ENCODE measurements at regions not wholly inside any gene's neighbourhood (a gene's known extent, or its start where the extent isn't known, plus 50 kb on each side); places are given as distances from the start of the nearest gene placed in this dataset.
"Not testable (repeated sequence)": the region's sequence is repeated elsewhere in the genome, so short reads cannot be mapped to it uniquely, and the experiment has no call there.

DNA sequence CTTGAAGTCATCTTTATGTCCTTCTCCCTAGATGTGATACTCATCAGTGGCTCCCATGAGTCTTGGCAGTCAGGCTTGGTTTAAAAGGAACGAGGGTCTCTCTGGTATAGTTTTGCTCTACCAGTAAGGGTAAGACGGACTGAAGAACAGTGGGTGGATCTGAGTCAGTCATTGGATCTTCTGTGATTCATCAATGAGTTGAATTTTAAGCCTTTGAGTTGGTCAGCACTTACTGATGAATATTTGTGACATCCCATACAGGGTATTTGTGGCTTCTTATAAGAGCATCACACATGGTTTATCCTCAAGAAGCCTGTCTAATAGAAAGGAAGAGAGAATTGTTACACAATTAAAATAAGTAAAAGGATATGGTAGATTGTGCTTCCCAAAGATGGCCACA, 87.3 kb upstream of the NAMPT start:
- Histone ChIP-seq H3K9ac (ENCODE audit: low read depth in 1 of 2, low read length in 2 of 2) (no peak overlapping the region), H3K4me1 (ENCODE audit: control insufficient read depth in 2 of 2, insufficient read depth in 2 of 2, low read length in 2 of 2) (no peaks in the 10 kb centered on the region), H3K27me3 (ENCODE audit: control insufficient read depth in 2 of 2, insufficient read depth in 2 of 2, low read length in 2 of 2) (no peaks in the 10 kb centered on the region), H3K4me3 (ENCODE audit: low read length in 2 of 2) (no peak overlapping the region), H3K9me3 (ENCODE audit: control insufficient read depth in 2 of 2, low read length in 2 of 2) (no peaks in the 10 kb centered on the region), H3K36me3 (ENCODE audit: control insufficient read depth in 2 of 2, insufficient read depth in 2 of 2, low read length in 2 of 2) (no peaks in the 10 kb centered on the region), H3K27ac (ENCODE audit: low read depth in 2 of 2, low read length in 2 of 2) (no peak overlapping the region)

DNA sequence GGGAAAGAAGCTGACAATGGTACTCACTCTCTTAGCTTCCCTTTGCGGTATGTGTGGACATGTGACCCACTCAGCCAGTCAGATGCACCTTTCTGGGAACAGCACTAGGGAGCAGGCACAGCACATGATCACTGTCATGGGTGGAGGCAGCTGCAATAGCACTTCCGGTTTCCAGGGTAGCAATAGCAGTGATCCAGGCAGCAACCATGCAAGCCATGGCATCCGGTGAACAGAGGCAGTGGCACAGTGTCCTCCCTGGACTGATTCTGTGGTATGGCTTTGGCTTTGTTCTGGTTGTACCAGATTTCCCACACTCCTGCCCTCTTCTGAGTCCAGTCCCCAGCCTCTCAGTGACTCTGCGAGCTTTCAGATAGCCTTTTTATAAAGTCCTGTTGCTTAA, 86.8 kb upstream of the NAMPT start:
- Histone ChIP-seq H3K4me1 (ENCODE audit: control insufficient read depth in 2 of 2, insufficient read depth in 2 of 2, low read length in 2 of 2) (no peaks in the 10 kb centered on the region), H3K27me3 (ENCODE audit: control insufficient read depth in 2 of 2, insufficient read depth in 2 of 2, low read length in 2 of 2) (no peaks in the 10 kb centered on the region), H3K9me3 (ENCODE audit: control insufficient read depth in 2 of 2, low read length in 2 of 2) (no peaks in the 10 kb centered on the region), H3K9ac (ENCODE audit: low read depth in 1 of 2, low read length in 2 of 2) (no peak overlapping the region), H3K4me3 (ENCODE audit: low read length in 2 of 2) (no peak overlapping the region), H3K27ac (ENCODE audit: low read depth in 2 of 2, low read length in 2 of 2) (no peak overlapping the region), H3K36me3 (ENCODE audit: control insufficient read depth in 2 of 2, insufficient read depth in 2 of 2, low read length in 2 of 2) (no peaks in the 10 kb centered on the region)

DNA sequence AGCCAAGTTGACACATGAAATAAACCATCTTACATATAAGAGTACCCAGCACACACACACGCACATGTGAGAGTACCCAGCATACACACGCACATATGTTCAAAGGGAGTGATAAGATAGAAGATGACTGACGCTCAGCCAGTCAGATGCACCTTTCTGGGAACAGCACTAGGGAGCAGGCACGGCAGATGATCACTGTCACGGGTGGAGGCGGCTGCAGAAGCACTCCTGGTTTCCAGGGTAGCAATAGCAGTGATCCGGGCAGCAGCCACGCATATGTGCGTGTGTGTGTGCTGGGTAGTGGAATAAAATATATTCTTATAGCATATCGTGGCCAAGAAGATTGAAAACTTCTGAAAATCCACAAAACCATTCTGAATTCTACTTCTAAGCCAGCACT, 85.8 kb upstream of the NAMPT start:
- H3K4me3 ChIP-seq (ENCODE audit: low read length in 2 of 2), result no peak overlapping the region
- no peaks in the 10 kb centered on the region for H3K36me3 ChIP-seq (ENCODE audit: control insufficient read depth in 2 of 2, insufficient read depth in 2 of 2, low read length in 2 of 2)
- no peak overlapping the region for H3K27ac ChIP-seq (ENCODE audit: low read depth in 2 of 2, low read length in 2 of 2)
- H3K27me3 ChIP-seq (ENCODE audit: control insufficient read depth in 2 of 2, insufficient read depth in 2 of 2, low read length in 2 of 2), result no peaks in the 10 kb centered on the region
- no peaks in the 10 kb centered on the region for H3K9me3 ChIP-seq (ENCODE audit: control insufficient read depth in 2 of 2, low read length in 2 of 2)
- H3K9ac ChIP-seq (ENCODE audit: low read depth in 1 of 2, low read length in 2 of 2), result no peak overlapping the region
- H3K4me1 ChIP-seq (ENCODE audit: control insufficient read depth in 2 of 2, insufficient read depth in 2 of 2, low read length in 2 of 2), result peaks cover 0 to 1% of the 10 kb centered on the region in 2 donors

DNA sequence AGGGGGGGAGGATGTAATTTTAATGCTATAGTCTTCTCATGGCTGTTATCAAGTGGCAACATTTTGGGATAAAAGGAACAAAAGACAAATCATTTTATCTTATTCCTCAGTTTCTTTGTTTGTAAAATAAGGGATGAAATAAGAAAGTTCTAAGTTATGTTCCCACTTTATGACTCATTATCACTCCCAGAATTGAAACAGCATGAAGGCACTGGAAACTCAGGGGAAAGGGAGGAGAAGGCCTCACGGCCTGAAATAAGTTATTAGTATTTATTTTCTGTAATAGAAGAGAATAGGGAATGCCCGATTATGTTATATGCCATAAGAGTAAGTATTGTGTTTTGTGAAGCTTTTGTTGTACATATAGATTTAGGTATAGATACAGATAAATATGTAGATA, 85.0 kb upstream of the NAMPT start:
- peaks cover 0 to 7% of the 10 kb centered on the region in 2 donors for H3K4me1 ChIP-seq (ENCODE audit: control insufficient read depth in 2 of 2, insufficient read depth in 2 of 2, low read length in 2 of 2)
- no peaks in the 10 kb centered on the region for H3K27me3 ChIP-seq (ENCODE audit: control insufficient read depth in 2 of 2, insufficient read depth in 2 of 2, low read length in 2 of 2)
- no peaks in the 10 kb centered on the region for H3K36me3 ChIP-seq (ENCODE audit: control insufficient read depth in 2 of 2, insufficient read depth in 2 of 2, low read length in 2 of 2)
- no peaks in the 10 kb centered on the region for H3K9me3 ChIP-seq (ENCODE audit: control insufficient read depth in 2 of 2, low read length in 2 of 2)
- no peak overlapping the region for H3K4me3 ChIP-seq (ENCODE audit: low read length in 2 of 2)
- H3K9ac ChIP-seq (ENCODE audit: low read depth in 1 of 2, low read length in 2 of 2), result no peak overlapping the region
- no peak overlapping the region for H3K27ac ChIP-seq (ENCODE audit: low read depth in 2 of 2, low read length in 2 of 2)

DNA sequence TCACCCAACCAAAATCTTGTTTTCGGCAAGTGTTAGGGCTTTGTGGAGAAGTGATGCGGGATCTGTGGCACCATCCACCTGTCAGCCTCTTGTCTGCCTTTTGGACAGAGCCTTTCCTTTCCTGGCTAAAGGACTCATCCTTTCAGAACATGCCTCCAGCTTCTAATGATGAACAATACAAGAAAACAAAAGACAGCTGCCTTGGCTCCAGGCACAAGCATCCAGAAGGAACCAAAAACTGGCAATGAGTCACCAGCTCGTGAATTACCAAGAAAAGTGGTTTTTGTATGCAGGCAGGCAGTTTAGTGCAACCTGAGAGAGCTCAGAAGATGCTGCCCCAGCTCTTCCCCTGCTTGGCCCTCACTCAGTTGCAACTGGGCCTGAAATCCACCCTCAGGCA, 84.6 kb upstream of the NAMPT start:
- Histone ChIP-seq H3K36me3 (ENCODE audit: control insufficient read depth in 2 of 2, insufficient read depth in 2 of 2, low read length in 2 of 2) (no peaks in the 10 kb centered on the region), H3K27me3 (ENCODE audit: control insufficient read depth in 2 of 2, insufficient read depth in 2 of 2, low read length in 2 of 2) (no peaks in the 10 kb centered on the region), H3K4me1 (ENCODE audit: control insufficient read depth in 2 of 2, insufficient read depth in 2 of 2, low read length in 2 of 2) (peaks cover 0 to 7% of the 10 kb centered on the region in 2 donors), H3K9ac (ENCODE audit: low read depth in 1 of 2, low read length in 2 of 2) (no peak overlapping the region), H3K9me3 (ENCODE audit: control insufficient read depth in 2 of 2, low read length in 2 of 2) (no peaks in the 10 kb centered on the region), H3K4me3 (ENCODE audit: low read length in 2 of 2) (no peak overlapping the region), H3K27ac (ENCODE audit: low read depth in 2 of 2, low read length in 2 of 2) (no peak overlapping the region)

DNA sequence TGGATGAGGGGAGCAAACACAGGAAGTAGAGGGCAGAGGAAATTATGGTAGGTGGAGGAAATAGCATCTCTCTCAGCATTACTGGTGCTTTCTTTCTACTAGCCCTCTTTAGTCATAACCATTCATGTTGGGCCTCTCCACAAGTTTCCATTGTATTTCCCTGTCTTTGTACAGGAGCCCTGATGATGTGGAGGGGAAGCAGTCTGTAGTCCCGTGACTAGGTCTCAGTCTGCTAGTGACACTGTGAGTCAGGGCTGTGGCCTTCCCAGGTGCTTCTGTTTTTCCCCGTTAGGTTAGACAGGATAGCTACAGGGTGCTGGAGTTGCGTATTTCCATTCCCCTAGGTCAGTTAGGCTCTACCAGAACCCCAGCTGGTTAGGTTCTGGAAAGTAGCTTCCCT, 82.9 kb upstream of the NAMPT start:
- H3K4me3 ChIP-seq (ENCODE audit: low read length in 2 of 2), result no peak overlapping the region
- H3K9ac ChIP-seq (ENCODE audit: low read depth in 1 of 2, low read length in 2 of 2), result no peak overlapping the region
- H3K27me3 ChIP-seq (ENCODE audit: control insufficient read depth in 2 of 2, insufficient read depth in 2 of 2, low read length in 2 of 2), result no peaks in the 10 kb centered on the region
- no peak overlapping the region for H3K27ac ChIP-seq (ENCODE audit: low read depth in 2 of 2, low read length in 2 of 2)
- H3K36me3 ChIP-seq (ENCODE audit: control insufficient read depth in 2 of 2, insufficient read depth in 2 of 2, low read length in 2 of 2), result no peaks in the 10 kb centered on the region
- peaks cover 0 to 7% of the 10 kb centered on the region in 2 donors for H3K4me1 ChIP-seq (ENCODE audit: control insufficient read depth in 2 of 2, insufficient read depth in 2 of 2, low read length in 2 of 2)
- H3K9me3 ChIP-seq (ENCODE audit: control insufficient read depth in 2 of 2, low read length in 2 of 2), result no peaks in the 10 kb centered on the region

DNA sequence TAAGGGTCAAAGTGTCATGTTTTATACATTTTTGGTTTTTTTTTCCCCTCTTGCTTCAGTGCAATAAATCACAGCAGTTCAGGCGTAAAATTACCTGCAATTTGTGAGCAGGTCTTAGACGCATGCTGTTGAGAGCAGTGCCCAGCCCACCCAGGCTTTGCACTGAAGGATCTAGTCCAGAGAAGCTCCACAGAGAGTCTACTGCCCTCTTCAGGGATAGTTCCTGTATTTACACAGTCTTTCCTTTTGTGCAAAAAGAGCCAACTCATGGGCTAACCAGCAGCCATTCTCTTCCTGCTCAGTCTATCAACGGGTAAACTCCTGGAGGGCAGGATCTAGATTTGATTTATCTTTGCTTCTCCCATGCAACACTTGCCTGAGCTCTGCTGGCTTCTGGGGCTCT, 82.2 kb upstream of the NAMPT start:
- H3K4me1 ChIP-seq (ENCODE audit: control insufficient read depth in 2 of 2, insufficient read depth in 2 of 2, low read length in 2 of 2), result peaks cover 0 to 7% of the 10 kb centered on the region in 2 donors
- no peaks in the 10 kb centered on the region for H3K27me3 ChIP-seq (ENCODE audit: control insufficient read depth in 2 of 2, insufficient read depth in 2 of 2, low read length in 2 of 2)
- no peaks in the 10 kb centered on the region for H3K9me3 ChIP-seq (ENCODE audit: control insufficient read depth in 2 of 2, low read length in 2 of 2)
- no peaks in the 10 kb centered on the region for H3K36me3 ChIP-seq (ENCODE audit: control insufficient read depth in 2 of 2, insufficient read depth in 2 of 2, low read length in 2 of 2)
- H3K9ac ChIP-seq (ENCODE audit: low read depth in 1 of 2, low read length in 2 of 2), result no peak overlapping the region
- H3K27ac ChIP-seq (ENCODE audit: low read depth in 2 of 2, low read length in 2 of 2), result no peak overlapping the region
- H3K4me3 ChIP-seq (ENCODE audit: low read length in 2 of 2), result no peak overlapping the region

DNA sequence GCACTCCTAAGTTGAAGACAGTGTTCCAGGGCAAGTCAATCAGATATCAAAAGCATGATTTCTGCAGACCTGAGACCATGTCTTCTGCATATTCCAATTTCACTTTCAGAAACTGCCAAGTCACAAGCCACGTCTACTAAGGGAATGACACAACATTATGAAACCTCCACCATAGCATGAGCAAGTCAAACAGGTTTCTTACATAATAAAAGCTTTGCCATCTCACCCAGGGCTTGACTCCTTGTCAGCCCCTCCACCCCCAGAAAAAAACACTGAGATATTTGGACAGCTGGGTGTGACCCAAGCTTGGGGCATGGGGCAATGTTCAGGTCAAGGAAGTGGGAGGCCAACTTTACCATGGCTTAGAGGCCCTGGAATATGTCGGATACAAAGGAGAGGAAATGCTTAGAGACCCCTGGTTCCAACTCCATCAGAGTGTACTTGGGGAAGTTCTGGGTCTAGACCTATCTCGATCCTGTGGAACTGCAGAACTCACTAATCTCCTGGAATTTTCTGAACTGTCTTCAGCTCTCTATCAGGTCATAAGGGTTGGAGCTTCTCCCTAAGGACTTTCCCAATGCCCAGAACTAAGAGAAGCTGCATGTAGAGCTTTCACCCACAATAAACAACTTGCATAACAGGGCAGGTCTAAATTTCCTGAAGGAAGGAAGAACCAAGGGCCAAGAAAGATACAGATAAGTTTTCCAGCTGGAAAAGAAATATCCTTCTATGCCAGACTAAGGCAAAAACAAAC, 80.6 kb upstream of the NAMPT start:
- H3K27me3 ChIP-seq (ENCODE audit: control insufficient read depth in 2 of 2, insufficient read depth in 2 of 2, low read length in 2 of 2), result no peaks in the 10 kb centered on the region
- H3K36me3 ChIP-seq (ENCODE audit: control insufficient read depth in 2 of 2, insufficient read depth in 2 of 2, low read length in 2 of 2), result no peaks in the 10 kb centered on the region
- H3K4me3 ChIP-seq (ENCODE audit: low read length in 2 of 2), result no peak overlapping the region
- H3K9me3 ChIP-seq (ENCODE audit: control insufficient read depth in 2 of 2, low read length in 2 of 2), result no peaks in the 10 kb centered on the region
- peak overlapping the region; percentile 65 to 67 for H3K27ac ChIP-seq (ENCODE audit: low read depth in 2 of 2, low read length in 2 of 2)
- H3K9ac ChIP-seq (ENCODE audit: low read depth in 1 of 2, low read length in 2 of 2), result no peak overlapping the region
- H3K4me1 ChIP-seq (ENCODE audit: control insufficient read depth in 2 of 2, insufficient read depth in 2 of 2, low read length in 2 of 2), result peaks cover 0 to 7% of the 10 kb centered on the region in 2 donors

DNA sequence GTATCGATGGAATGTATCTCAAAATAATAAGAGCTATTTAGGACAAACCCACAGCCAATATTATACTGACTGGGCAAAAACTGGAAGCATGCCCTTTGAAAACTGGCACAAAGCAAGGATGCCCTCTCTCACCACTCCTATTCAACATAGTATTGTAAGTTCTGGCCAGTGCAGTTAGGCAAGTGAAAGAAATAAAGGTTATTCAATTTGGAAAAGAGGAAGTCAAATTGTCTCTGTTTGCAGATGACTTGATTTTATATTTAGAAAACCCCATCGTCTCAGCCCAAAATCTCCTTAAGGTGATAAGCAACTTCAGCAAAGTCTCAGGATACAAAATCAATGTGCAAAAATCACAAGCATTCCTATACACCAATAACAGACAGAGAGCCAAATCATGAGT, 77.7 kb upstream of the NAMPT start:
- not testable (repeated sequence) for H3K27ac ChIP-seq (ENCODE audit: low read depth in 2 of 2, low read length in 2 of 2); H3K27me3 ChIP-seq (ENCODE audit: control insufficient read depth in 2 of 2, insufficient read depth in 2 of 2, low read length in 2 of 2); H3K36me3 ChIP-seq (ENCODE audit: control insufficient read depth in 2 of 2, insufficient read depth in 2 of 2, low read length in 2 of 2); H3K9me3 ChIP-seq (ENCODE audit: control insufficient read depth in 2 of 2, low read length in 2 of 2); H3K4me3 ChIP-seq (ENCODE audit: low read length in 2 of 2); H3K9ac ChIP-seq (ENCODE audit: low read depth in 1 of 2, low read length in 2 of 2)
- H3K4me1 ChIP-seq (ENCODE audit: control insufficient read depth in 2 of 2, insufficient read depth in 2 of 2, low read length in 2 of 2), result peaks cover 3 to 14% of the 10 kb centered on the region in 2 donors

DNA sequence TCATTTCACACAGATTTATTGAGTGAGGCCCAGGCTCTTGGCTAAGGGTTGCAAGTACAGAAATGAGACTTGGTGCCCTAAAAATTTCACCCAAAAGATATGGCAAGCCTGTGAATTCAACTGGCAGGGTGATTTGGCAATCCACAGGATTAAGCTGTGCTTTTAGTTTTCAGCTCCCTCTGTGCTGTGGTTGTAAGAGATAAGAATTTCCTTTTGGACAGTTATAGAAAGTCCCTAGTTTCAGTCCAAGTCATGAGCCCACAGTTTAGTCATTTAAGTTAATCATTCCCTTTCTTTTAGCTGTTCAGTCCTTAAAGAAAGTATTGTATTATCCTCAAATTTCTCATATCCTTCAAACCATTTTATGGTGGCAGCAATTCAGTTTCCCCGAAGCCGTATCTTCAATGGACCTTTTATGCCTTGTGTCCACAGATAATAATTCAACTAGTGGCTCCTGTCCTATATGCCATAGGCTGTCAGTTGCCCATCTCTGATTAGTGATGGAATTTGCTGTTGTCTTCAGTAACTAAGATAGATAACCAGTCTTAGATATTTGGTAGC, 73.4 kb upstream of the NAMPT start:
- H3K4me1 ChIP-seq (ENCODE audit: control insufficient read depth in 2 of 2, insufficient read depth in 2 of 2, low read length in 2 of 2), result peaks cover 3 to 7% of the 10 kb centered on the region in 2 donors
- H3K27ac ChIP-seq (ENCODE audit: low read depth in 2 of 2, low read length in 2 of 2), result peak overlapping the region; percentile 64 to 69
- H3K9me3 ChIP-seq (ENCODE audit: control insufficient read depth in 2 of 2, low read length in 2 of 2), result no peaks in the 10 kb centered on the region
- no peak overlapping the region for H3K4me3 ChIP-seq (ENCODE audit: low read length in 2 of 2)
- no peaks in the 10 kb centered on the region for H3K36me3 ChIP-seq (ENCODE audit: control insufficient read depth in 2 of 2, insufficient read depth in 2 of 2, low read length in 2 of 2)
- H3K9ac ChIP-seq (ENCODE audit: low read depth in 1 of 2, low read length in 2 of 2), result no peak overlapping the region
- H3K27me3 ChIP-seq (ENCODE audit: control insufficient read depth in 2 of 2, insufficient read depth in 2 of 2, low read length in 2 of 2), result no peaks in the 10 kb centered on the region

Data from mucosa of rectum (tissue), 2 donors.